Panc1 (cell line): ENCODE measurements at regions not wholly inside any gene's neighbourhood (a gene's known extent, or its start where the extent isn't known, plus 50 kb on each side); places are given as distances from the start of the nearest gene placed in this dataset.

Experiments
- ATAC-seq: fragments of 200-7000 bp; cut with Tn5 transposase; 2 replicates; pipeline ENCODE4 v1.9.1; 2020; ENCODE audit warnings: mild to moderate bottlenecking, moderate library complexity
- BruUV-seq: library from RNA; stranded (reverse); fragments of 400-500 nt; replicated peaks from 2 replicates; lab custom pipeline; 2021; lab: Mats Ljungman, UMichigan
- CTCF ChIA-PET: fragments of 300-600 bp; sonication (Branson Sonifier 250); formaldehyde crosslinking; loops from one replicate; lab custom pipeline; 2022; ENCODE audit warnings: antibody characterized with exemption; lab: Charles Lee
- POLR2A ChIA-PET: fragments of 300-600 bp; sonication (Branson Sonifier 250); formaldehyde crosslinking; loops from one replicate; lab custom pipeline; 2022; ENCODE audit warnings: antibody characterized with exemption; lab: Charles Lee
- DNase-seq: peaks from one replicate; pipeline ENCODE4 v3.0.0-alpha.2; 2010; ENCODE audit warnings: low read depth, low spot score
- H3K27ac ChIP-seq: 2 replicates; pipeline ENCODE4 v1.5.1; 2011; ENCODE audit warnings: mild to moderate bottlenecking, low read length, inconsistent platforms
- H3K27me3 ChIP-seq: fragments of 200-500 bp; sonication (Bioruptor generic); 2 replicates; pipeline ENCODE4 v1.6.0; 2014; ENCODE audit warnings: low read length, inconsistent platforms; ENCODE audit not compliant: control insufficient read depth, insufficient read depth
- H3K36me3 ChIP-seq: fragments of 200-500 bp; sonication (Bioruptor generic); 2 replicates; pipeline ENCODE4 v1.5.1; 2014; ENCODE audit warnings: inconsistent platforms, mild to moderate bottlenecking, low read length, moderate library complexity; ENCODE audit not compliant: control insufficient read depth, insufficient read depth
- H3K4me1 ChIP-seq: 2 replicates; pipeline ENCODE4 v1.5.1; 2011; ENCODE audit warnings: inconsistent platforms, mild to moderate bottlenecking, low read length, moderate library complexity; ENCODE audit not compliant: control insufficient read depth, insufficient read depth
- H3K4me3 ChIP-seq, 2 experiments: 2 replicates each; pipeline ENCODE4 v1.5.1; 2011 to 2012; ENCODE audit warnings: low read depth in 2 of 2, low read length in 2 of 2, mild to moderate bottlenecking in 2 of 2, inconsistent platforms in 1 of 2, moderate library complexity in 1 of 2
- H3K9me3 ChIP-seq: fragments of 200-500 bp; sonication (Bioruptor generic); 2 replicates; pipeline ENCODE4 v1.5.1; 2014; ENCODE audit warnings: low read depth, mild to moderate bottlenecking, inconsistent platforms, low read length, moderate library complexity; ENCODE audit not compliant: control insufficient read depth, insufficient read depth
- POLR2AphosphoS5 ChIP-seq: IDR thresholded peaks from 2 replicates; pipeline ENCODE4 v1.6.1; 2012; ENCODE audit warnings: mild to moderate bottlenecking, low read depth, low read length, moderate library complexity
- SIN3A ChIP-seq: IDR thresholded peaks from 2 replicates; pipeline ENCODE4 v1.6.1; 2012; ENCODE audit warnings: low read depth, mild to moderate bottlenecking, low read length, moderate library complexity, borderline replicate concordance; ENCODE audit not compliant: insufficient read depth
- TCF7L2 ChIP-seq: IDR thresholded peaks from 2 replicates; pipeline ENCODE4 v1.6.1; 2011; ENCODE audit warnings: mild to moderate bottlenecking, low read depth, low read length, inconsistent platforms
- in situ Hi-C: cut with HindIII; loops from 2 replicates; pipeline ENCODE4 v1.10.0; 2016; ENCODE audit warnings: low sequenced_read_pairs, low pct_unique_long_range_greater_than_20kb
- intact Hi-C: fragments of 100-400 bp; cut with micrococcal nuclease; formaldehyde crosslinking; loops from one replicate; pipeline ENCODE4 v1.10.0; 2022; ENCODE audit not compliant: unreplicated experiment
- TF ChIP-seq, protein P1 (sequence below): fragments of 450-650 bp; IDR thresholded peaks from 2 replicates; pipeline ENCODE4 v1.5.1; 2017; ENCODE audit warnings: mild to moderate bottlenecking
- TF ChIP-seq, protein P2 (sequence below), 2 experiments: IDR thresholded peaks; 2 replicates each; pipeline ENCODE4 v1.6.1; 2011 to 2012; ENCODE audit warnings: low read depth in 2 of 2, control low read depth in 1 of 2, low read length in 1 of 2, mild to moderate bottlenecking in 1 of 2, moderate library complexity in 1 of 2; ENCODE audit not compliant: insufficient read depth in 1 of 2

DNA sequence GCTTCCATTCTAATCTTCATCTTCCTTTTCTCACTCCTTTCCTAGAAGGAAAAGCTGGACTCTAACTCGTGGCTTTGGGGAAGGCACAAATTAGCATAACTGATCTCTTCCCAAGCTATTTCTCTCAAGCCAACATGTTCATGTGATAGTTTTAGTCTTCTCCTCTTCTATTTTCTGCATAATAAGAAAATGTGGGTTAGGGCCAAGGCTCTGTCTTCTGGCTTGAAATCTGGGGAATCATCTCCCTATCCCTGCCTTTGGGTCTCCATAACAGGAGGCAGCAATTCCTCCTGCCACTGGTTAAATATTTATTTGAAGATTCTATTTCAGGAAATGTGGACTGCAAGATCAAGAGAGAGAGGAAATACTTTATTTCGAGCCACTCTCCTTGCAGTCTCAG lies 1669.6 kb downstream of the MAT2B start:
- no peaks in the 10 kb centered on the region for H3K9me3 ChIP-seq
- ATAC-seq (no peak), DNase-seq (no peak)
- no peaks in the 10 kb centered on the region for H3K4me1 ChIP-seq
- no peaks in the 10 kb centered on the region for H3K36me3 ChIP-seq
- TF ChIP-seq, protein P1, sequence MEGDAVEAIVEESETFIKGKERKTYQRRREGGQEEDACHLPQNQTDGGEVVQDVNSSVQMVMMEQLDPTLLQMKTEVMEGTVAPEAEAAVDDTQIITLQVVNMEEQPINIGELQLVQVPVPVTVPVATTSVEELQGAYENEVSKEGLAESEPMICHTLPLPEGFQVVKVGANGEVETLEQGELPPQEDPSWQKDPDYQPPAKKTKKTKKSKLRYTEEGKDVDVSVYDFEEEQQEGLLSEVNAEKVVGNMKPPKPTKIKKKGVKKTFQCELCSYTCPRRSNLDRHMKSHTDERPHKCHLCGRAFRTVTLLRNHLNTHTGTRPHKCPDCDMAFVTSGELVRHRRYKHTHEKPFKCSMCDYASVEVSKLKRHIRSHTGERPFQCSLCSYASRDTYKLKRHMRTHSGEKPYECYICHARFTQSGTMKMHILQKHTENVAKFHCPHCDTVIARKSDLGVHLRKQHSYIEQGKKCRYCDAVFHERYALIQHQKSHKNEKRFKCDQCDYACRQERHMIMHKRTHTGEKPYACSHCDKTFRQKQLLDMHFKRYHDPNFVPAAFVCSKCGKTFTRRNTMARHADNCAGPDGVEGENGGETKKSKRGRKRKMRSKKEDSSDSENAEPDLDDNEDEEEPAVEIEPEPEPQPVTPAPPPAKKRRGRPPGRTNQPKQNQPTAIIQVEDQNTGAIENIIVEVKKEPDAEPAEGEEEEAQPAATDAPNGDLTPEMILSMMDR = no peak
- TF ChIP-seq POLR2AphosphoS5 = no peak
- in situ Hi-C loops (no loop called here), intact Hi-C loops (no loop called here)
- BruUV-seq = no TSS peak
- ChIA-PET CTCF (no interaction called here), POLR2A (no interaction called here)
- no peak overlapping the region for H3K27ac ChIP-seq
- no peaks in the 10 kb centered on the region for H3K27me3 ChIP-seq
- H3K4me3 ChIP-seq = no peak overlapping the region

DNA sequence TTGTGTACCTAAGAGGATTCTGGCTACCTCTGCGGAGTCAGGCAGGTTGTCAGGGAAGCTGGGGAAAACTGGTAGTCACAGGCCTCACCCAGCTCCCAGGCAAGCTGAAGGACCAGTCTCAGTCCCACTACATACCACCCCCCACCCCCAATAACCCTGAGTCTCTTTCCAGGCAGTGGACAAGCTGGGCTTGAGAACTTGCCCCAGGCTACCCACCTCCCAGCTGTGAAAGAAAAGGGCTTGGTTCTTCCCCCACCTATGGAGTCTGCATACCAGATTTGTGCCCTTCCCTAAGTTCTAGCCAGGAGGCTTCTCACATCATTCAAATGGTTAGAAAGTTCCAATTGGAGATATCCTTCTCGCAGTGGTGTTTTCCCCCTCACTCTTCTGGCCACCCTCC lies 1678.8 kb downstream of the MAT2B start:
- no peak for TF ChIP-seq POLR2AphosphoS5
- TF ChIP-seq SIN3A = no peak
- no peak overlapping the region for H3K4me3 ChIP-seq
- no peaks in the 10 kb centered on the region for H3K27me3 ChIP-seq
- no peaks in the 10 kb centered on the region for H3K9me3 ChIP-seq
- DNase-seq (no peak), ATAC-seq (no peak)
- H3K4me1 ChIP-seq = no peaks in the 10 kb centered on the region
- POLR2A ChIA-PET = no interaction called here
- CTCF ChIA-PET = no interaction called here
- no TSS peak for BruUV-seq
- intact Hi-C loops = no loop called here
- no peaks in the 10 kb centered on the region for H3K36me3 ChIP-seq
- no peak overlapping the region for H3K27ac ChIP-seq
- in situ Hi-C loops = no loop called here

DNA sequence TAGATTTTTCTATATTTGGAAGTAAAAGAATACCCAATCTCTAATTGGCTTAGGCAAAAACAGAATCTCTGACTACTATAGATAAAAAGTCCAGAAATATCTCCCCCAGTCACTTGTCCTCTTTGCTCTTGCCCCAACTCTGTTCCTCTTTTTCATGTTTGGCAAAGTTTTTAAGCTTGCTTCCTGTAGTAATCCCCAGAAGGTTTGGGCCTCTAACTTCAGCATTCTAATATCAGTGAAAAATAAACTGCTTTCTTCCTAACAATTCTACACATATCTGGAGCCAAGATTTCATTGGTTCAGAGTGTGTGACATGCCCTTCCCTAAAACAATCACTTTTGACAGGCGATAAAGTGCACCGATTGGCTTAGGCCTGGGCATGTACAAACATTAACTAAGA lies 1680.3 kb downstream of the MAT2B start:
- no TSS peak for BruUV-seq
- DNase-seq = no peak
- no peak for ATAC-seq
- Histone ChIP-seq H3K36me3 (no peaks in the 10 kb centered on the region), H3K27me3 (no peaks in the 10 kb centered on the region), H3K4me1 (no peaks in the 10 kb centered on the region), H3K27ac (no peak overlapping the region), H3K9me3 (no peaks in the 10 kb centered on the region), H3K4me3 (no peak overlapping the region)
- intact Hi-C loops (no loop called here), in situ Hi-C loops (no loop called here)
- POLR2A ChIA-PET = no interaction called here
- TF ChIP-seq TCF7L2 (no peak), SIN3A (no peak), POLR2AphosphoS5 (no peak)
- TF ChIP-seq, protein P1 = no peak
- TF ChIP-seq, protein P2, sequence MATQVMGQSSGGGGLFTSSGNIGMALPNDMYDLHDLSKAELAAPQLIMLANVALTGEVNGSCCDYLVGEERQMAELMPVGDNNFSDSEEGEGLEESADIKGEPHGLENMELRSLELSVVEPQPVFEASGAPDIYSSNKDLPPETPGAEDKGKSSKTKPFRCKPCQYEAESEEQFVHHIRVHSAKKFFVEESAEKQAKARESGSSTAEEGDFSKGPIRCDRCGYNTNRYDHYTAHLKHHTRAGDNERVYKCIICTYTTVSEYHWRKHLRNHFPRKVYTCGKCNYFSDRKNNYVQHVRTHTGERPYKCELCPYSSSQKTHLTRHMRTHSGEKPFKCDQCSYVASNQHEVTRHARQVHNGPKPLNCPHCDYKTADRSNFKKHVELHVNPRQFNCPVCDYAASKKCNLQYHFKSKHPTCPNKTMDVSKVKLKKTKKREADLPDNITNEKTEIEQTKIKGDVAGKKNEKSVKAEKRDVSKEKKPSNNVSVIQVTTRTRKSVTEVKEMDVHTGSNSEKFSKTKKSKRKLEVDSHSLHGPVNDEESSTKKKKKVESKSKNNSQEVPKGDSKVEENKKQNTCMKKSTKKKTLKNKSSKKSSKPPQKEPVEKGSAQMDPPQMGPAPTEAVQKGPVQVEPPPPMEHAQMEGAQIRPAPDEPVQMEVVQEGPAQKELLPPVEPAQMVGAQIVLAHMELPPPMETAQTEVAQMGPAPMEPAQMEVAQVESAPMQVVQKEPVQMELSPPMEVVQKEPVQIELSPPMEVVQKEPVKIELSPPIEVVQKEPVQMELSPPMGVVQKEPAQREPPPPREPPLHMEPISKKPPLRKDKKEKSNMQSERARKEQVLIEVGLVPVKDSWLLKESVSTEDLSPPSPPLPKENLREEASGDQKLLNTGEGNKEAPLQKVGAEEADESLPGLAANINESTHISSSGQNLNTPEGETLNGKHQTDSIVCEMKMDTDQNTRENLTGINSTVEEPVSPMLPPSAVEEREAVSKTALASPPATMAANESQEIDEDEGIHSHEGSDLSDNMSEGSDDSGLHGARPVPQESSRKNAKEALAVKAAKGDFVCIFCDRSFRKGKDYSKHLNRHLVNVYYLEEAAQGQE (IDR thresholded peaks at IDR 0.05; ENCODE audit: insufficient read depth in 1 of 2, low read depth in 2 of 2, low read length in 1 of 2) = no peak
- CTCF ChIA-PET = no interaction called here
